SJSA1 (cell line): ENCODE measurements at regions not wholly inside any gene's neighbourhood (a gene's known extent, or its start where the extent isn't known, plus 50 kb on each side); places are given as distances from the start of the nearest gene placed in this dataset.

Experiments used
- DNase-seq, 2 experiments: peaks; one replicate each; pipeline ENCODE4 v3.0.0-alpha.2; 2015 to 2020; ENCODE audit warnings: low spot score in 2 of 2, low read depth in 1 of 2
- H3K27ac ChIP-seq: fragments of 250-450 bp; sonication (Bioruptor Pico); 2 replicates; pipeline ENCODE4 v1.5.1; 2020; ENCODE audit warnings: mild to moderate bottlenecking, moderate library complexity
- H3K27me3 ChIP-seq: fragments of 250-450 bp; sonication (Bioruptor Pico); replicated peaks from 2 replicates; pipeline ENCODE4 v1.5.1; 2020; ENCODE audit warnings: mild to moderate bottlenecking, moderate library complexity
- H3K36me3 ChIP-seq: fragments of 250-450 bp; sonication (Bioruptor Pico); 2 replicates; pipeline ENCODE4 v1.5.1; 2020; ENCODE audit warnings: mild to moderate bottlenecking
- H3K4me1 ChIP-seq: fragments of 250-450 bp; sonication (Bioruptor Pico); replicated peaks from 2 replicates; pipeline ENCODE4 v1.6.1; 2021; ENCODE audit warnings: mild to moderate bottlenecking
- H3K4me3 ChIP-seq: fragments of 250-450 bp; sonication (Bioruptor Pico); 2 replicates; pipeline ENCODE4 v1.5.1; 2020; ENCODE audit warnings: mild to moderate bottlenecking
- H3K9me3 ChIP-seq: fragments of 250-450 bp; sonication (Bioruptor Pico); replicated peaks from 2 replicates; pipeline ENCODE4 v1.5.1; 2020; ENCODE audit warnings: mild to moderate bottlenecking

- no peaks in the 10 kb centered on the region for H3K4me1 ChIP-seq
- no peaks in the 10 kb centered on the region for H3K27me3 ChIP-seq
- no peaks in the 10 kb centered on the region; the same call in 1 of the 2 replicates for H3K9me3 ChIP-seq
- no peak overlapping the region for H3K4me3 ChIP-seq
- no peak overlapping the region for H3K27ac ChIP-seq
- no peak for DNase-seq
- no peaks in the 10 kb centered on the region for H3K36me3 ChIP-seq
These were observed 414.5 kb downstream of the PRDM5 start for GRCh38 chr4:120508036-120508435.

DNA sequence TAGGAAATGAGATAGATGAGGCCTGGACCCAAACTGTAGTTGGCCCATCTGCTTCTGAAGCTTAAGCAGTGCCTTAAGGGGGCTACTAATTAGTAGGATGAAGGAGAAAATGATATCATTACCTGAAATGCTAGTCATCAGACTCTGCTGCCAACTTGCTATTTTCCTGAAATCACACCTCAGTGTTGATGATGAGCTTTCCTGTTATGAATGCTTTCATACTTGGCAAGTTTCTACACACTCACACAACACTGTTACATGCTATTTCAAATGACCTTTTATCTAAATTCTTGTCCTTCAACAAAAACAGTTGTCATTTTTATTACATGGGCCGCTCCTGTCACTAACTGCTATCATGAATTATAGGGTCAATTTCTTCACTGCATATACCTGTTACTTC is 416.0 kb downstream of the PRDM5 start:
- no peak overlapping the region for H3K4me3 ChIP-seq
- H3K9me3 ChIP-seq = no peaks in the 10 kb centered on the region; the same call in 1 of the 2 replicates
- no peak for DNase-seq
- H3K36me3 ChIP-seq = no peaks in the 10 kb centered on the region
- no peaks in the 10 kb centered on the region for H3K27me3 ChIP-seq
- H3K27ac ChIP-seq = no peak overlapping the region
- no peaks in the 10 kb centered on the region for H3K4me1 ChIP-seq

DNA sequence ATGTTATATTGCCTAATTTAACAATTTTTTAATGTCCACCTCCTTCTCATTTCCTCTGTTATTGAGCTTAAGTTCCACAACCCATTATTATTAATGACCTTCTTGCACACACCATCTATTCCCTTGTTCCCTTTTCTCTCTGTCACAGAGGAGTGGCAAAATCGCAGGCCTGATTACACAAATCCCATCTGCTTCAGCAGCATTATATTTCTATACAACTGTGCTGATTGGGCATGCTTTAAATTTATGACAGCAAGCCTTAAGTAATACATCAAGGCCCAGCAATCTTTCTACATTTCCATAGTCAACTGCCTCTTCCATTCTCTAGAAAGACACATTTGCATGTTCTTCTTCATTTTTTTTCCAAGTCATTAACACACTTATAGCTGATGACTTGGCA is 423.8 kb downstream of the PRDM5 start:
- DNase-seq = no peak
- H3K36me3 ChIP-seq = no peaks in the 10 kb centered on the region
- no peaks in the 10 kb centered on the region for H3K27me3 ChIP-seq
- no peaks in the 10 kb centered on the region for H3K9me3 ChIP-seq
- H3K4me3 ChIP-seq = no peak overlapping the region
- no peak overlapping the region for H3K27ac ChIP-seq
- no peaks in the 10 kb centered on the region for H3K4me1 ChIP-seq

DNA sequence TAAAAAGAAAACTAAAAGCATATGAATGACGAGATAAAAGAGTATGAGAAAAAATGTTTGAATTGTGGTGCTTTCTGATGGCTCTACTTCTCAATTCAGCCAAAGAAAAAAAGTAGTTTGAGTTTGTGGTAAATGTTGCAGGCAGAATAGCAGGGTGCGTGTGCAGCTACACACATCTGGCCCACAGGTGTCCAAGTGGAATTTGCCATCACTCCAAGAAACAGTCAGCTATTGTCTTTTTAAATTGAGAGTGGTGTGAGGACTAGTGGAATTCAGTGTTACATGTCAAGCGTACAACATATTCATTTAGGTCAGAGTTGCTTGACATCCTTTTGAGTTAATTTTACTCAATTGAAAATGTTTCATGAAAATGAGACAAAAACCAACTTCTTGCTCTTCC is 424.8 kb upstream of the MAD2L1 start:
- Histone ChIP-seq H3K9me3 (no peaks in the 10 kb centered on the region), H3K27me3 (no peaks in the 10 kb centered on the region), H3K36me3 (no peaks in the 10 kb centered on the region), H3K4me1 (no peaks in the 10 kb centered on the region), H3K4me3 (no peak overlapping the region), H3K27ac (no peak overlapping the region)
- DNase-seq = no peak

DNA sequence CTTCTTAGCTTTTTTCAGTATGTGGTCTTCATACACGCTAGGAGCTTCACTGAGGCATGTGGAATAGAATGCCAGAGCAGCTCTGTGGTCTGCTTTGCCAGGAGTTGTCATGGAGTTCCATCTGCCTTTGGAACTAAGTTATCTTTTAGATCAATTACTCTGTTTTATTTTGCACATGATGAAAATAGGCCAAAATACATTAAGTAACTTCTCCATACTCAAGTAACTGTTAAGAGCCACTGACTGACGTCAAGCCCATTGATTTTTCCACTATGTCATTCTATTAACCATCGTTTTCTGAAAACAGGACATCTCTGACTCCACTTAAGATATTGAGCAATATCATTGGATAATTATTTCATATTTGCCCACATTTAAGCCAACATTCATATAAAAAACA is 415.1 kb upstream of the MAD2L1 start:
- Histone ChIP-seq H3K4me3 (no peak overlapping the region), H3K9me3 (no peaks in the 10 kb centered on the region), H3K4me1 (no peaks in the 10 kb centered on the region), H3K27me3 (no peaks in the 10 kb centered on the region), H3K36me3 (no peaks in the 10 kb centered on the region), H3K27ac (no peak overlapping the region)
- DNase-seq = no peak

DNA sequence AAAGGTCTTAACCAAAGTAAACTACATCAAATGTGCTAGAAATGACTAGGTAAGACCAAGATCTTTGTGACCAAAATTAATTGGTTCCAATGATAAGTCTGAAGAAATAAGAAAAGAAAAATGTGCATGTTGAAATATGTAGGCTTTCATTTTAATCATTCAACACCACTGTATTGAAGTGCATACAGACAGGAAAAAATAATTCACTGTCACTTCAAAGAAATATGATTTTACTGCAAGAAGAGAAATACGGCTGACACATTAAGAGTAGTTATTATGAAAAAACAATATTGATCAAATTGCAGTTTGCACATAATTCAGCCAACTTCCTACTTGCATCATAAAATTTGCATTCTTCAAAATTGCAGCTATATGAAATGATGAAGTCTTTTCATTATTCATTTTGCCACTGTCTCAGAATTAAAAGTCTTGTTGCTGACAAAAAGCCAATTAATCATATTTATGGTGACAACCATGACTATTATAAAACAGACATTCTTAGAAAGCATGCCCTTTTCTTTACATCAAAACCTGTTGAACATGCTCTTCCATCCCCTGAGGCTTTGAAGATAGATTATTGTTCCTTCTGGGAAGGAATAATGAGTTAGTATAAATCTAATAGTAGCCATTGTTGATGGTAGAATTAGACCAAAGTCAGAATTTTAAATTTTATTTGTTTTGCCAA is 405.9 kb upstream of the MAD2L1 start:
- DNase-seq = no peak
- Histone ChIP-seq H3K4me1 (no peaks in the 10 kb centered on the region), H3K9me3 (no peaks in the 10 kb centered on the region), H3K36me3 (no peaks in the 10 kb centered on the region), H3K27me3 (no peaks in the 10 kb centered on the region), H3K27ac (no peak overlapping the region), H3K4me3 (no peak overlapping the region)

GRCh38 chr4:120466429-120466828 is 399.8 kb upstream of the MAD2L1 start:
- Histone ChIP-seq H3K4me3 (no peak overlapping the region), H3K36me3 (no peaks in the 10 kb centered on the region), H3K4me1 (no peaks in the 10 kb centered on the region), H3K27me3 (no peaks in the 10 kb centered on the region), H3K27ac (no peak overlapping the region), H3K9me3 (no peaks in the 10 kb centered on the region)
- no peak for DNase-seq

- no peak for DNase-seq
- Histone ChIP-seq H3K27ac (no peak overlapping the region), H3K9me3 (no peaks in the 10 kb centered on the region), H3K4me1 (no peaks in the 10 kb centered on the region), H3K36me3 (no peaks in the 10 kb centered on the region), H3K4me3 (no peak overlapping the region), H3K27me3 (no peaks in the 10 kb centered on the region)
These were observed 388.1 kb upstream of the MAD2L1 start for GRCh38 chr4:120454788-120455187.

GRCh38 chr4:120452536-120452935 is 385.9 kb upstream of the MAD2L1 start:
- Histone ChIP-seq H3K4me1 (no peaks in the 10 kb centered on the region), H3K36me3 (no peaks in the 10 kb centered on the region), H3K9me3 (no peaks in the 10 kb centered on the region), H3K27ac (no peak overlapping the region), H3K27me3 (no peaks in the 10 kb centered on the region), H3K4me3 (no peak overlapping the region)
- DNase-seq = no peak

DNA sequence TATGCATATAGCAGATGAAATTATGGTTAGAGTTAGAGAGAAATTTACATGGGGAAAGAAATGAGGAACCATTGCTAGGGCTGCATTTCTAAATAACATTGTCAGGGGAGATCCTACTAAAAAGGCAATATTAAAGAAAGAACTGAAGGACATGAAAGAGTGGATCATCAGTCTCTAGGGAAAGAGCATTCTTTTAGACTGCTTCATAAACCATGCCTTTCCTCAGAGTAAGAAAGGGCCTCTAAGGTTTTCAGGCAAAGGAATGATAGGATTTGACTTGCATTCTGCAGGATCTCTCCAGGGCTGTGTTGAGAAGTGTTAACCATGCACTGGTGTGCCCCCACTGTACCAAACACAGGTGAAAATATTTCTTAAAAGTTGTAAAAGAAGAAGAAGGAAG is 385.4 kb upstream of the MAD2L1 start:
- no peak for DNase-seq
- H3K4me1 ChIP-seq = no peaks in the 10 kb centered on the region

DNA sequence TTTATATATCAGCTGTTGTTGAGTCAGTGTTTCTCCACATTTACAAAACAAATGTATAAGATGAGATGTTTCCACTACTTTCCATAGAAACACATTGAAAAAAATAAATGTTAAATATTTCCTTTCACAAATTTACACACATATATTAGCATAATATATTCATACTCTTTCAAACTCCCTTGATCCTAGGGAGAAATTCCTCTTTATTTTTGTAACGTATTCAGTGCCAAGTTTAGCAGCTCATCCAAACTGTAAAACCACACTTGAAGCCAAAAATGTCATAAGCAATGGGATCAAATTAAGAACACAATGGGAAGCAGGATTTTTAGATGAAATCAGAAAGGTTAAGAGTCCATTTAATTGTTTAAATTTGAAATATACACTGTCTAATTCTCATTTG is 381.1 kb upstream of the MAD2L1 start:
- Histone ChIP-seq H3K27ac (no peak overlapping the region), H3K4me3 (no peak overlapping the region), H3K4me1 (no peaks in the 10 kb centered on the region), H3K9me3 (no peaks in the 10 kb centered on the region), H3K27me3 (no peaks in the 10 kb centered on the region), H3K36me3 (no peaks in the 10 kb centered on the region)
- DNase-seq = no peak

More for the DNA sequence above, 385.4 kb upstream of the MAD2L1 start:
- Histone ChIP-seq H3K27me3 (no peaks in the 10 kb centered on the region), H3K9me3 (no peaks in the 10 kb centered on the region), H3K36me3 (no peaks in the 10 kb centered on the region), H3K4me3 (no peak overlapping the region), H3K27ac (no peak overlapping the region)

DNA sequence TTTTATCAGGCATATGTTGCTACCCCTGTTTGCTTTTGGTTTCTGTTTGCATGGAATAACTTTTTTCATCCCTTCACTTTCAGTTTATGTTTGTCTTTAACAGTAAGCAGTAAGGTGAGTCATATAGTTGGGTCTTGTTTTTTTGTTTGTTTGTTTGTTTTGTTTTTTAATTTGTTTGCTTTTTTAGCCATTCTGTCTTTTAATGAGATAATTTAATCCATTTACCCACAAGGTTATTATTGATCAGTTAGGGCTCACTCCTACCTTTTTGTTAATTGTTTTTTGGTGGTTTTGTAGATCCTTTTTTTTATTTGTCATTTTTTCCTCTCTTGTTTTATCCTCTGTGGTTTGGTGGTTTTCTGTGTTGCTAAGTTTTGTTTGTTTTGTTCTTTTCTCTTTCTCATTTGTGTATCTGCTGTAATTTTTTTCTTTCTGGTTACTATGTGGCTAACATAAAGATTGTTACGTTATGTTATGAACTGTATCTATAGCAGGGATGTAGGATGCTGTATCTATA is 379.5 kb upstream of the MAD2L1 start:
- no peaks in the 10 kb centered on the region for H3K27me3 ChIP-seq
- H3K36me3 ChIP-seq = no peaks in the 10 kb centered on the region
- no peaks in the 10 kb centered on the region for H3K9me3 ChIP-seq
- H3K4me3 ChIP-seq = no peak overlapping the region
- H3K27ac ChIP-seq = no peak overlapping the region
- no peak for DNase-seq
- H3K4me1 ChIP-seq = no peaks in the 10 kb centered on the region

GRCh38 chr4:120445186-120445585 is 378.5 kb upstream of the MAD2L1 start:
- Histone ChIP-seq H3K27ac (no peak overlapping the region), H3K4me1 (no peaks in the 10 kb centered on the region), H3K9me3 (no peaks in the 10 kb centered on the region), H3K4me3 (no peak overlapping the region), H3K27me3 (no peaks in the 10 kb centered on the region), H3K36me3 (no peaks in the 10 kb centered on the region)
- DNase-seq = no peak

- DNase-seq = no peak
- Histone ChIP-seq H3K4me3 (no peak overlapping the region), H3K27me3 (no peaks in the 10 kb centered on the region), H3K27ac (no peak overlapping the region), H3K4me1 (no peaks in the 10 kb centered on the region), H3K36me3 (no peaks in the 10 kb centered on the region), H3K9me3 (no peaks in the 10 kb centered on the region)
These were observed 376.5 kb upstream of the MAD2L1 start for GRCh38 chr4:120443116-120443515.

DNA sequence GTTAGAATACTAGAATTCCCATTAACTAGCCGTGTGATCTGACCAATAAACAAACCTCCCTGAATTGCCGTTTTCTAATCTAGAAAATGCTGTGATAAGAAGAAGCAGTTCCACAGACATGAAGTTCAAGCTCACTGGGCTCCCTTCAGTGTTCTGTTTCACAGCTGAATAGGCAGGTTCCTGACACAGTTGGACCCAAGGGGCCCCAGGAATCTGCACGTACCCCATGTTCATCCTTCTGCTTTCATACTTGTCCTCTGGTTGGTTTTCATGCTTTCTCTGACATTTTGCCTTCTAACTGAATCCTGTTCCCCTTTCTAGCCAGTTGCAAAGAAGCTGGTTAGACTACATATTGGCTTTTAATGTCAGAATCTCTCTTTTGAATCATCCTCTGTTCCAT is 374.1 kb upstream of the MAD2L1 start:
- DNase-seq = no peak
- Histone ChIP-seq H3K36me3 (no peaks in the 10 kb centered on the region), H3K4me1 (no peaks in the 10 kb centered on the region), H3K9me3 (no peaks in the 10 kb centered on the region), H3K27ac (no peak overlapping the region), H3K4me3 (no peak overlapping the region), H3K27me3 (no peaks in the 10 kb centered on the region; the same call in 1 of the 2 replicates)
